ENCODE measurements at regions not wholly inside any gene's neighbourhood (a gene's known extent, or its start where the extent isn't known, plus 50 kb on each side); places are given as distances from the start of the nearest gene placed in this dataset.

DNA sequence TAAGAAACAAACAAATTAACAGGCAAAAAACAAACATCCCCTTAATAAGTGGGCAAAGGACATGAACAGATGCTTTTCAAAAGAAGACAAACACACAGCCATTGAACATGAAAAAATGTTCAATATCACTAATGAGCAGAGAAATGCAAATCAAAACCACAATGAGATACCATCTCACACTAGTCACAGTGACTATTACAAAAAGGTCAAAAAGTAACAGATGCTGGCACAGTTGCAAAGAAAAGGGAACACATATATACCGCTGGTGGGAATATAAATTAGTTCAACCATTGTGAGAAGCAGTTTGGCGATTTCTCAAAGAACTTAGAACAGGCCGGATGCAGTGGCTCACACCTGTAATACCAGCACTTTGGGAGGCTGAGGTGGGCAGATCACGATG is 146.1 kb upstream of the NEIL3 start:
- no peak overlapping the region for H3K4me3 ChIP-seq (ENCODE audit: low read length)
- H3K36me3 ChIP-seq (ENCODE audit: insufficient read depth, low read length) = no peaks in the 10 kb centered on the region
- no peaks in the 10 kb centered on the region for H3K27me3 ChIP-seq (ENCODE audit: insufficient read depth, low read length)
- H3K4me1 ChIP-seq (ENCODE audit: insufficient read depth, low read length) = no peaks in the 10 kb centered on the region
- no peaks in the 10 kb centered on the region for H3K9me3 ChIP-seq (ENCODE audit: low read length)
- no peak overlapping the region for H2AFZ ChIP-seq (ENCODE audit: low read depth, low read length)

DNA sequence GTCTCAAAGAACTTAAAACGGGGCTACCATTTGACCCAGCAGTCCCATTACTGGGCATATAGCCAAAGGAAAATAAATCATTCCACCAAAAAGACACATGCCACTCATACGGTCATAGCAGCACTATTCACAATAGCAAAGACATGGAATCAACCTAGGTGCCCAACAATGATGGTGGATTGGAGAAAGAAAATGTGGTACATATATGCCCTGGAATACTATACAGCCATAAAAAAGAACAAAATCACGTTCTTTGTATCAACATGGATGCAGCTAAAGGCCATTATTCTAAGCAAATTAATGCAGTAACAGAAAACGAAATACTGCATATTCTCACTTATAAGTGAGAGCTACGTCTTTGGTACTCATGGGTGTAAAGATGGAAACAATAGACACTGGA is 138.1 kb upstream of the NEIL3 start:
- Histone ChIP-seq H3K36me3 (ENCODE audit: insufficient read depth, low read length) (no peaks in the 10 kb centered on the region), H2AFZ (ENCODE audit: low read depth, low read length) (no peak overlapping the region), H3K27me3 (ENCODE audit: insufficient read depth, low read length) (no peaks in the 10 kb centered on the region), H3K9me3 (ENCODE audit: low read length) (no peaks in the 10 kb centered on the region), H3K4me1 (ENCODE audit: insufficient read depth, low read length) (no peaks in the 10 kb centered on the region), H3K4me3 (ENCODE audit: low read length) (no peak overlapping the region)

DNA sequence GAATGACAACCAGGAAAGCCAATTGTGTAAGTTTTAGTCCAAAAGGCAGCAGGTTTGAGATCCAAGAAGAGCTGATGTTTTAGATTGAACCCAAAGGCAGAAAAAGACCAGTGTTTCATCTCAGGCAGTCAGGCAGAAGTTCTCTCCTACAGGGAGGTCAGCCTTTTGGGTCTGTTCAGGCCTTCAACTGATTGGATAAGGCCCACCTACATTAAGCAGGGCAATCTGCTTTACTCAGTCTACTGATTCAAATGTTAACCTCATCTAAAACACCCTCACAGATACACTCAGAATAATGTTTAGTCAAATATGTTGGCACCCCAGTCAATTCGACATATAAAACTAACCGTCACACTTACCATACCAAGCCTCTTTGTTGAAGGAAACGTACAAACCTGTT is 134.2 kb upstream of the NEIL3 start:
- Histone ChIP-seq H3K4me1 (ENCODE audit: insufficient read depth, low read length) (peaks cover 5% of the 10 kb centered on the region), H3K4me3 (ENCODE audit: low read length) (no peak overlapping the region), H3K36me3 (ENCODE audit: insufficient read depth, low read length) (no peaks in the 10 kb centered on the region), H3K27me3 (ENCODE audit: insufficient read depth, low read length) (no peaks in the 10 kb centered on the region), H2AFZ (ENCODE audit: low read depth, low read length) (no peak overlapping the region), H3K9me3 (ENCODE audit: low read length) (no peaks in the 10 kb centered on the region)

DNA sequence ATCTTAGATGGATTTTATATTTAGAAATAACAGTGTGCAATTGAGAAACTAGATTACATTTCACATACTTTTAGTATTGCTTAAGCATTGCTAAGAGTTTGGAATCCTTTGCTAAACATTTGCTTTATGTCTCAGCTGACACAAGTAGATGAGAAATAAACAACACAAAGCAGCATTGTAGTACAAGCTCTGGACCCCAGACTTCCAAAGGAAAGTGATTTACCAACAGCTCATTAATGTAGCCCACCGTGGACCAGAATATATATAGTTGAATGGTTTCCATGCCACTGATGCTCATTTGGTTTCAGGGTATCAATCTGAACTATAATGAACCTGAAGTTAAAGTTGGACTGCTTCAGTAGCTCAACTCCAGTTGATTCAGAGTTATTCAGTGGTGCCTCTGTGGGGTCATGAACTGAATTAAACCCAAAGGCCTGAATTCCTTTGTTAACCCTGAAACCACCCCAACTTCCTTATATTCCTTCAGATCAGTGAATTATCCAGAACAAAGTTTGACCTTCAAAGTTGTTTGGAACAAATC is 132.1 kb upstream of the NEIL3 start:
- no peaks in the 10 kb centered on the region for H3K9me3 ChIP-seq (ENCODE audit: low read length)
- H3K4me3 ChIP-seq (ENCODE audit: low read length) = no peak overlapping the region
- no peaks in the 10 kb centered on the region for H3K27me3 ChIP-seq (ENCODE audit: insufficient read depth, low read length)
- no peak overlapping the region for H2AFZ ChIP-seq (ENCODE audit: low read depth, low read length)
- H3K4me1 ChIP-seq (ENCODE audit: insufficient read depth, low read length) = peaks cover 5% of the 10 kb centered on the region
- H3K36me3 ChIP-seq (ENCODE audit: insufficient read depth, low read length) = no peaks in the 10 kb centered on the region

GRCh38 chr4:177178246-177178645 is 131.4 kb upstream of the NEIL3 start:
- H3K9me3 ChIP-seq (ENCODE audit: low read length) = no peaks in the 10 kb centered on the region
- no peaks in the 10 kb centered on the region for H3K27me3 ChIP-seq (ENCODE audit: insufficient read depth, low read length)
- no peak overlapping the region for H2AFZ ChIP-seq (ENCODE audit: low read depth, low read length)
- H3K4me3 ChIP-seq (ENCODE audit: low read length) = no peak overlapping the region
- no peaks in the 10 kb centered on the region for H3K36me3 ChIP-seq (ENCODE audit: insufficient read depth, low read length)
- peaks cover 5% of the 10 kb centered on the region for H3K4me1 ChIP-seq (ENCODE audit: insufficient read depth, low read length)

DNA sequence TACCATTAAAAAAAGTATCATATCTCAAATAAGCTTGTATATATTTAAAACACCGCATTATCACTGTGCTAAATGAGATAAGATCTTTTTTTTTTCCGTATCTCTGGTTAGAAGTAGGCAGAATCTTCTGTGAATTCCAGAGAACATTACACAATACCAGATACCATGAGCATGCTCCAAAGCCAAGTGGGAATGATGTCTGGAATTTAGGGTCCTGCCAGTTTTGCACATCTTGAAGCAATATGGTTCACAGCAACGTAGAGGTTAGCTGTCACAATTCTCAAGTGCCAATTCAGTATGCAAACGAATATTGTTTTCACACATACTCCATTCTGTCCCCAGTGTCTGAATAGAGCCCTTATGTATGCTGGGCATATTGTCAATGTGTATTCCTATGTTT is 127.5 kb upstream of the NEIL3 start:
- Histone ChIP-seq H3K4me3 (ENCODE audit: low read length) (no peak overlapping the region), H3K4me1 (ENCODE audit: insufficient read depth, low read length) (peaks cover 9% of the 10 kb centered on the region), H3K36me3 (ENCODE audit: insufficient read depth, low read length) (no peaks in the 10 kb centered on the region), H3K9me3 (ENCODE audit: low read length) (no peaks in the 10 kb centered on the region), H2AFZ (ENCODE audit: low read depth, low read length) (no peak overlapping the region), H3K27me3 (ENCODE audit: insufficient read depth, low read length) (no peaks in the 10 kb centered on the region)

GRCh38 chr4:177182728-177183127 is 126.9 kb upstream of the NEIL3 start:
- Histone ChIP-seq H2AFZ (ENCODE audit: low read depth, low read length) (no peak overlapping the region), H3K27me3 (ENCODE audit: insufficient read depth, low read length) (no peaks in the 10 kb centered on the region), H3K4me1 (ENCODE audit: insufficient read depth, low read length) (peaks cover 5% of the 10 kb centered on the region), H3K36me3 (ENCODE audit: insufficient read depth, low read length) (no peaks in the 10 kb centered on the region), H3K4me3 (ENCODE audit: low read length) (no peak overlapping the region), H3K9me3 (ENCODE audit: low read length) (no peaks in the 10 kb centered on the region)

DNA sequence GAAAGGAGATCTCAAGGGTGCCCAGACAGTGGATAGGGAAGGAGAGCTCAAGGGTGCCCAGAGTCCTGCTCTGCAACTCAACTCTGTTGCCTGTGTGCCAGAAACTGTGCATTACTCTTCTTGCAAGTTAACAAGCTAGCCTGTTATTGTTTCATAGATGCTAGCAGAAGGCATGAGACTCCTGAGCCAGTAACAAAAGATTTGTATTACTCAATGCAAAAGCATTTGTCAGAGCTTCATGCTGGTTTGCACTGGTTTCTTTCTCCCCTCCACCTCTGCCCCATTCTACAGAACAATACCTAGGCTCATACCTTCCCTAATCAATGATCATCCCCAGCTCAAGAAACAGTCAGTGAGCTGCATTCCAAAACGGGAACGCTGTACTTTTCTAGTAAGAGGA is 124.5 kb upstream of the NEIL3 start:
- Histone ChIP-seq H3K36me3 (ENCODE audit: insufficient read depth, low read length) (no peaks in the 10 kb centered on the region), H3K27me3 (ENCODE audit: insufficient read depth, low read length) (no peaks in the 10 kb centered on the region), H2AFZ (ENCODE audit: low read depth, low read length) (no peak overlapping the region), H3K9me3 (ENCODE audit: low read length) (no peaks in the 10 kb centered on the region), H3K4me3 (ENCODE audit: low read length) (no peak overlapping the region), H3K4me1 (ENCODE audit: insufficient read depth, low read length) (peaks cover 4% of the 10 kb centered on the region)

GRCh38 chr4:177185579-177185978 is 124.1 kb upstream of the NEIL3 start:
- no peaks in the 10 kb centered on the region for H3K36me3 ChIP-seq (ENCODE audit: insufficient read depth, low read length)
- H3K4me3 ChIP-seq (ENCODE audit: low read length) = no peak overlapping the region
- H3K4me1 ChIP-seq (ENCODE audit: insufficient read depth, low read length) = peaks cover 4% of the 10 kb centered on the region
- H2AFZ ChIP-seq (ENCODE audit: low read depth, low read length) = no peak overlapping the region
- H3K27me3 ChIP-seq (ENCODE audit: insufficient read depth, low read length) = no peaks in the 10 kb centered on the region
- H3K9me3 ChIP-seq (ENCODE audit: low read length) = no peaks in the 10 kb centered on the region

GRCh38 chr4:177187371-177187770 is 122.3 kb upstream of the NEIL3 start:
- H3K36me3 ChIP-seq (ENCODE audit: insufficient read depth, low read length) = no peaks in the 10 kb centered on the region

GRCh38 chr4:177190995-177191580 is 118.6 kb upstream of the NEIL3 start:
- no peaks in the 10 kb centered on the region for H3K9me3 ChIP-seq (ENCODE audit: low read length)
- peaks cover 4% of the 10 kb centered on the region for H3K4me1 ChIP-seq (ENCODE audit: insufficient read depth, low read length)
- H2AFZ ChIP-seq (ENCODE audit: low read depth, low read length) = no peak overlapping the region
- no peaks in the 10 kb centered on the region for H3K27me3 ChIP-seq (ENCODE audit: insufficient read depth, low read length)
- H3K4me3 ChIP-seq (ENCODE audit: low read length) = no peak overlapping the region
- H3K36me3 ChIP-seq (ENCODE audit: insufficient read depth, low read length) = no peaks in the 10 kb centered on the region

More at GRCh38 chr4:177187371-177187770, 122.3 kb upstream of the NEIL3 start:
- Histone ChIP-seq H3K9me3 (ENCODE audit: low read length) (no peaks in the 10 kb centered on the region), H2AFZ (ENCODE audit: low read depth, low read length) (no peak overlapping the region), H3K4me1 (ENCODE audit: insufficient read depth, low read length) (peaks cover 7% of the 10 kb centered on the region), H3K27me3 (ENCODE audit: insufficient read depth, low read length) (no peaks in the 10 kb centered on the region), H3K4me3 (ENCODE audit: low read length) (no peak overlapping the region)

- H2AFZ ChIP-seq (ENCODE audit: low read depth, low read length) = no peak overlapping the region
- H3K27me3 ChIP-seq (ENCODE audit: insufficient read depth, low read length) = no peaks in the 10 kb centered on the region
- H3K4me3 ChIP-seq (ENCODE audit: low read length) = no peak overlapping the region
- H3K36me3 ChIP-seq (ENCODE audit: insufficient read depth, low read length) = no peaks in the 10 kb centered on the region
- peaks cover 4% of the 10 kb centered on the region for H3K4me1 ChIP-seq (ENCODE audit: insufficient read depth, low read length)
- no peaks in the 10 kb centered on the region for H3K9me3 ChIP-seq (ENCODE audit: low read length)
Measured at GRCh38 chr4:177191586-177191985, 118.1 kb upstream of the NEIL3 start.

- H3K9me3 ChIP-seq (ENCODE audit: low read length) = no peaks in the 10 kb centered on the region
- H3K27me3 ChIP-seq (ENCODE audit: insufficient read depth, low read length) = no peaks in the 10 kb centered on the region
- H3K4me3 ChIP-seq (ENCODE audit: low read length) = no peak overlapping the region
- H2AFZ ChIP-seq (ENCODE audit: low read depth, low read length) = no peak overlapping the region
- H3K36me3 ChIP-seq (ENCODE audit: insufficient read depth, low read length) = no peaks in the 10 kb centered on the region
- peaks cover 4% of the 10 kb centered on the region for H3K4me1 ChIP-seq (ENCODE audit: insufficient read depth, low read length)
Measured at GRCh38 chr4:177191991-177192390, 117.7 kb upstream of the NEIL3 start.

Measured in neuron (in vitro differentiated cells).